ENCODE measurements at regions not wholly inside any gene's neighbourhood (a gene's known extent, or its start where the extent isn't known, plus 50 kb on each side); places are given as distances from the start of the nearest gene placed in this dataset.

DNA sequence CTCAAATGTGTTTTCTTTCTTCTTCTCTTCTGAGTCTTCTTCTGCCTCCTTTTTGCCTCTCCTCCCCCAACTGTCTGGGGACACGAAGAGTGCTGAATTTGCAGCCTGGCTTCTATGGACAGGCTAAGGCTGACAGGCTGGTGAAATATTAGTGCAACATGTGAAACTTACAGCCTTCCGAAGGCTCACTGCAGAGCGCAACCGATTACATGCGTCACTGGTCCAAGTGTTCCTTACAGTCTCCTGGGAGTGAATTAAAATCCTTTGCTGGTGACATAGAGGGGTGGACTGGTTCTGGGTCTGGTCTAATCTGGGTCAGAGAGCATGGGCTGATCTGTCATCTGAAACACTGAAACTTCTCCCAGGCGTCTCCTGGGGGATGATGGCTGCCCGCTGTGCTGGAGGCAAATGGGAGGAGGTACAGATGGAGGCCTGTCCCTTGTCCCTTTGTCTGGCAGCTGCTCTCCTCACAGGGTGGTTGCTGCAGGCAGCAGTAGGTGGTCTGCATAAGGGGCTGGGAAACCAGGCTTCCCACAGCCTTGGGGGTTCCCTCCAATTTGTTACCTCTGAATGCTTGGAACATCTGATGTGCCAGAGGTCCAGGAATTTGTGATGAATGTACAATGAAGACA lies 143.8 kb upstream of the BMPER start:
- no peaks in the 10 kb centered on the region for H3K9me3 Mint-ChIP-seq (ENCODE audit: low read depth)
- H3K4me1 Mint-ChIP-seq (ENCODE audit: low read depth): no peaks in the 10 kb centered on the region
- DNase-seq (ENCODE audit: low spot score): no peak
- H3K27ac Mint-ChIP-seq (ENCODE audit: unreplicated experiment): no peak overlapping the region
- TF ChIP-seq, protein P1, sequence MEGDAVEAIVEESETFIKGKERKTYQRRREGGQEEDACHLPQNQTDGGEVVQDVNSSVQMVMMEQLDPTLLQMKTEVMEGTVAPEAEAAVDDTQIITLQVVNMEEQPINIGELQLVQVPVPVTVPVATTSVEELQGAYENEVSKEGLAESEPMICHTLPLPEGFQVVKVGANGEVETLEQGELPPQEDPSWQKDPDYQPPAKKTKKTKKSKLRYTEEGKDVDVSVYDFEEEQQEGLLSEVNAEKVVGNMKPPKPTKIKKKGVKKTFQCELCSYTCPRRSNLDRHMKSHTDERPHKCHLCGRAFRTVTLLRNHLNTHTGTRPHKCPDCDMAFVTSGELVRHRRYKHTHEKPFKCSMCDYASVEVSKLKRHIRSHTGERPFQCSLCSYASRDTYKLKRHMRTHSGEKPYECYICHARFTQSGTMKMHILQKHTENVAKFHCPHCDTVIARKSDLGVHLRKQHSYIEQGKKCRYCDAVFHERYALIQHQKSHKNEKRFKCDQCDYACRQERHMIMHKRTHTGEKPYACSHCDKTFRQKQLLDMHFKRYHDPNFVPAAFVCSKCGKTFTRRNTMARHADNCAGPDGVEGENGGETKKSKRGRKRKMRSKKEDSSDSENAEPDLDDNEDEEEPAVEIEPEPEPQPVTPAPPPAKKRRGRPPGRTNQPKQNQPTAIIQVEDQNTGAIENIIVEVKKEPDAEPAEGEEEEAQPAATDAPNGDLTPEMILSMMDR (IDR thresholded peaks at IDR 0.05): no peak
- H3K36me3 Mint-ChIP-seq (ENCODE audit: low read depth): no peaks in the 10 kb centered on the region
- H3K4me3 Mint-ChIP-seq (ENCODE audit: unreplicated experiment): no peak overlapping the region
- no peaks in the 10 kb centered on the region for H3K27me3 Mint-ChIP-seq (ENCODE audit: low read depth)

- no peaks in the 10 kb centered on the region for H3K4me1 Mint-ChIP-seq (ENCODE audit: low read depth)
- no peak overlapping the region for H3K27ac Mint-ChIP-seq (ENCODE audit: unreplicated experiment)
- H3K36me3 Mint-ChIP-seq (ENCODE audit: low read depth): no peaks in the 10 kb centered on the region
- H3K9me3 Mint-ChIP-seq (ENCODE audit: low read depth): no peaks in the 10 kb centered on the region
- no peaks in the 10 kb centered on the region for H3K27me3 Mint-ChIP-seq (ENCODE audit: low read depth)
- no peak for DNase-seq (ENCODE audit: low spot score)
- TF ChIP-seq, protein P1 (IDR thresholded peaks at IDR 0.05): peak; percentile 24
- H3K4me3 Mint-ChIP-seq (ENCODE audit: unreplicated experiment): no peak overlapping the region
Observed at GRCh38 chr7:33762151-33762910, 143.0 kb upstream of the BMPER start.

DNA sequence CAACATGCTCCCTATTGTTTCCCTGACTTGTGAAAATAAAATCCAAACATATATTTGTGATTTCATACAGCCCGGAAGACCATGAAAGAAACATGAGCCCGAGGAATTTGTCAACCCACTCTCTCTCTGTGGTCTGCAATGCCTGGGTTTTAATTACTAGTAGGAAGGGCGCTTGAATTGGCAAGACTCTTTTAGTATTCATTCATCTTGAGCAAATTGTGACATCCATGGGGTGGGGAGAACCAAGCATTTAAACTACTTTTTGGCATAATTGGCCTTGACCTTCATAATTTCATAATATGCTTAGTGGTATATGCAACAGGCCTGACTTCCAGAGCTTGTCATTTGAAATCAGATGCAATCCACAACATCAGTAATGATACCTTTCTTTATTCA lies 142.4 kb upstream of the BMPER start:
- Mint-ChIP-seq H3K36me3 (ENCODE audit: low read depth) (no peaks in the 10 kb centered on the region), H3K9me3 (ENCODE audit: low read depth) (no peaks in the 10 kb centered on the region), H3K4me3 (ENCODE audit: unreplicated experiment) (no peak overlapping the region), H3K27me3 (ENCODE audit: low read depth) (no peaks in the 10 kb centered on the region), H3K27ac (ENCODE audit: unreplicated experiment) (no peak overlapping the region), H3K4me1 (ENCODE audit: low read depth) (no peaks in the 10 kb centered on the region)
- TF ChIP-seq, protein P1 (IDR thresholded peaks at IDR 0.05): no peak
- DNase-seq (ENCODE audit: low spot score): no peak

- no peak overlapping the region for H3K27ac Mint-ChIP-seq (ENCODE audit: unreplicated experiment)
- H3K36me3 Mint-ChIP-seq (ENCODE audit: low read depth): peaks cover 5% of the 10 kb centered on the region
- no peak overlapping the region for H3K4me3 Mint-ChIP-seq (ENCODE audit: unreplicated experiment)
- H3K4me1 Mint-ChIP-seq (ENCODE audit: low read depth): no peaks in the 10 kb centered on the region
- TF ChIP-seq, protein P1 (IDR thresholded peaks at IDR 0.05): no peak
- no peak for DNase-seq (ENCODE audit: low spot score)
- no peaks in the 10 kb centered on the region for H3K9me3 Mint-ChIP-seq (ENCODE audit: low read depth)
- no peaks in the 10 kb centered on the region for H3K27me3 Mint-ChIP-seq (ENCODE audit: low read depth)
Observed at GRCh38 chr7:33764752-33765451, 140.4 kb upstream of the BMPER start.

DNA sequence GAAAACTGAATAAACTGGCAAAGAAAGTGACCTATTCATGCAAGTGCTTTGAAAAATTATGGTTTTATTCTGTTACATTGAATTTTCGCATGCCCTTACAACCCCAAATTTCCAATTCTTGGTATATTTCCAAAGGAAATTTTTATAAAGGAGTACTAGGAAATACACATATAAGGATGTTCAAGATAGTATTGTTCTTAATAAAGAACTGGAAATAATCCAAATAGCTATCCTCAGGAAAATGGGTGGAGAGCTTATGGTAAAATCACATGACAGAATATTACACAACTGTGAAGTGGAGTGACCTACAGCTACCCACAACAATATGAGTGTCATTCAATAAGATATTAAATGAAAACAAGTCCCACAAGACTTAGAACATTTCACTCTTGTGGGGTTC lies 138.9 kb upstream of the BMPER start:
- Mint-ChIP-seq H3K36me3 (ENCODE audit: low read depth) (peaks cover 5% of the 10 kb centered on the region), H3K9me3 (ENCODE audit: low read depth) (no peaks in the 10 kb centered on the region), H3K4me3 (ENCODE audit: unreplicated experiment) (no peak overlapping the region), H3K4me1 (ENCODE audit: low read depth) (no peaks in the 10 kb centered on the region), H3K27me3 (ENCODE audit: low read depth) (no peaks in the 10 kb centered on the region), H3K27ac (ENCODE audit: unreplicated experiment) (no peak overlapping the region)
- DNase-seq (ENCODE audit: low spot score): no peak
- TF ChIP-seq, protein P1 (IDR thresholded peaks at IDR 0.05): no peak

All from chondrocyte (in vitro differentiated cells).